ENCODE measurements at regions not wholly inside any gene's neighbourhood (a gene's known extent, or its start where the extent isn't known, plus 50 kb on each side); places are given as distances from the start of the nearest gene placed in this dataset.
"Not testable (repeated sequence)": the region's sequence is repeated elsewhere in the genome, so short reads cannot be mapped to it uniquely, and the experiment has no call there.

- TF ChIP-seq, protein P1, sequence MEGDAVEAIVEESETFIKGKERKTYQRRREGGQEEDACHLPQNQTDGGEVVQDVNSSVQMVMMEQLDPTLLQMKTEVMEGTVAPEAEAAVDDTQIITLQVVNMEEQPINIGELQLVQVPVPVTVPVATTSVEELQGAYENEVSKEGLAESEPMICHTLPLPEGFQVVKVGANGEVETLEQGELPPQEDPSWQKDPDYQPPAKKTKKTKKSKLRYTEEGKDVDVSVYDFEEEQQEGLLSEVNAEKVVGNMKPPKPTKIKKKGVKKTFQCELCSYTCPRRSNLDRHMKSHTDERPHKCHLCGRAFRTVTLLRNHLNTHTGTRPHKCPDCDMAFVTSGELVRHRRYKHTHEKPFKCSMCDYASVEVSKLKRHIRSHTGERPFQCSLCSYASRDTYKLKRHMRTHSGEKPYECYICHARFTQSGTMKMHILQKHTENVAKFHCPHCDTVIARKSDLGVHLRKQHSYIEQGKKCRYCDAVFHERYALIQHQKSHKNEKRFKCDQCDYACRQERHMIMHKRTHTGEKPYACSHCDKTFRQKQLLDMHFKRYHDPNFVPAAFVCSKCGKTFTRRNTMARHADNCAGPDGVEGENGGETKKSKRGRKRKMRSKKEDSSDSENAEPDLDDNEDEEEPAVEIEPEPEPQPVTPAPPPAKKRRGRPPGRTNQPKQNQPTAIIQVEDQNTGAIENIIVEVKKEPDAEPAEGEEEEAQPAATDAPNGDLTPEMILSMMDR (IDR thresholded peaks at IDR 0.05; ENCODE audit: insufficient read depth in 1 of 2, low read depth in 1 of 2, low read length in 1 of 2, severe bottlenecking in 1 of 2, unreplicated experiment in 1 of 2) = no peak
- H3K4me1 Mint-ChIP-seq (ENCODE audit: low read depth, unreplicated experiment) = no peaks in the 10 kb centered on the region
- H3K27me3 Mint-ChIP-seq (ENCODE audit: insufficient read depth, unreplicated experiment) = no peaks in the 10 kb centered on the region
- no peak overlapping the region for H3K4me3 Mint-ChIP-seq (ENCODE audit: unreplicated experiment)
- H3K27ac Mint-ChIP-seq (ENCODE audit: unreplicated experiment) = no peak overlapping the region
- H3K9me3 ChIP-seq = peaks cover 3% of the 10 kb centered on the region; the same call in 1 of the 2 replicates
- intact Hi-C loops (cut with micrococcal nuclease; ENCODE audit: unreplicated experiment) = no loop called here
- no peak for DNase-seq
- H3K27me3 ChIP-seq (replicated peaks; ENCODE audit: control insufficient read depth, insufficient read depth, low read length) = no peaks in the 10 kb centered on the region
- H3K4me1 ChIP-seq = no peaks in the 10 kb centered on the region
- H3K9me3 Mint-ChIP-seq (ENCODE audit: unreplicated experiment) = no peaks in the 10 kb centered on the region
- no peak overlapping the region for H3K4me3 ChIP-seq (ENCODE audit: low read depth, low read length)
- ChIA-PET POLR2A (no interaction called here), CTCF (no interaction called here)
- H3K36me3 Mint-ChIP-seq (ENCODE audit: insufficient read depth, unreplicated experiment) = no peaks in the 10 kb centered on the region
- no TSS peak for BruUV-seq (replicated peaks)
- H3K36me3 ChIP-seq (ENCODE audit: control insufficient read depth, insufficient read depth, low read length) = no peaks in the 10 kb centered on the region
Measured at GRCh38 chr1:157262891-157263290, 124.7 kb upstream of the ETV3 start.

DNA sequence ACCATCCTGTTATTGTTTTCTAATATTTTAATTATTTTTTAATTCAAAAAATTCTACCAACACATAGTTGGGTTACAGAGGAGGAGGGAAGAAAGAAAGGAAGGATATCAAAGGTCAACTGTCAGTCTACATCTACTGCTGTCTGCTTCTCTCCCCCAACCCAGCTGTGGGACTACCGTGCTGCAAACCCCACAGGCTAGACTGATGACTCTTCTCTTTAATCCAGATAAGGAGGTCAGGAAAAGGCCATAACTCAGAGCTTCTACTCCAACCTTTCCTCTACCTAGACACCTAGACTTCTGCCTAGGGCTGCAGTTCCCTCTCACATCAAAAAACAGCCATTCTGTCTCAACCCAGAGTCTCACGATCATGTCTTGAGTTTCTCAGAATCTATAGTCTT lies 124.2 kb upstream of the ETV3 start:
- Histone ChIP-seq H3K36me3 (ENCODE audit: control insufficient read depth, insufficient read depth, low read length) (no peaks in the 10 kb centered on the region), H3K9me3 (peaks cover 3% of the 10 kb centered on the region; the same call in 1 of the 2 replicates), H3K4me1 (no peaks in the 10 kb centered on the region), H3K27me3 (replicated peaks; ENCODE audit: control insufficient read depth, insufficient read depth, low read length) (no peaks in the 10 kb centered on the region), H3K4me3 (ENCODE audit: low read depth, low read length) (no peak overlapping the region)
- H3K4me1 Mint-ChIP-seq (ENCODE audit: low read depth, unreplicated experiment) = no peaks in the 10 kb centered on the region
- no peak for DNase-seq
- TF ChIP-seq, protein P1 (IDR thresholded peaks at IDR 0.05; ENCODE audit: insufficient read depth in 1 of 2, low read depth in 1 of 2, low read length in 1 of 2, severe bottlenecking in 1 of 2, unreplicated experiment in 1 of 2) = no peak
- H3K27ac Mint-ChIP-seq (ENCODE audit: unreplicated experiment) = no peak overlapping the region
- intact Hi-C loops (cut with micrococcal nuclease; ENCODE audit: unreplicated experiment) = no loop called here
- POLR2A ChIA-PET = no interaction called here
- no peaks in the 10 kb centered on the region for H3K27me3 Mint-ChIP-seq (ENCODE audit: insufficient read depth, unreplicated experiment)
- H3K9me3 Mint-ChIP-seq (ENCODE audit: unreplicated experiment) = no peaks in the 10 kb centered on the region
- no peak overlapping the region for H3K4me3 Mint-ChIP-seq (ENCODE audit: unreplicated experiment)
- no peaks in the 10 kb centered on the region for H3K36me3 Mint-ChIP-seq (ENCODE audit: insufficient read depth, unreplicated experiment)
- CTCF ChIA-PET = no interaction called here
- BruUV-seq (replicated peaks) = no TSS peak

GRCh38 chr1:157255891-157256290 lies 117.7 kb upstream of the ETV3 start:
- H3K4me3 ChIP-seq (ENCODE audit: low read depth, low read length); H3K4me1 Mint-ChIP-seq (ENCODE audit: low read depth, unreplicated experiment); CTCF ChIA-PET; H3K36me3 Mint-ChIP-seq (ENCODE audit: insufficient read depth, unreplicated experiment); H3K36me3 ChIP-seq (ENCODE audit: control insufficient read depth, insufficient read depth, low read length); POLR2A ChIA-PET; H3K27me3 Mint-ChIP-seq (ENCODE audit: insufficient read depth, unreplicated experiment); H3K9me3 ChIP-seq; H3K27me3 ChIP-seq (replicated peaks; ENCODE audit: control insufficient read depth, insufficient read depth, low read length); H3K4me3 Mint-ChIP-seq (ENCODE audit: unreplicated experiment); BruUV-seq (replicated peaks); H3K27ac Mint-ChIP-seq (ENCODE audit: unreplicated experiment); H3K4me1 ChIP-seq; intact Hi-C loops (cut with micrococcal nuclease; ENCODE audit: unreplicated experiment); DNase-seq: not testable (repeated sequence)
- peaks cover 21% of the 10 kb centered on the region for H3K9me3 Mint-ChIP-seq (ENCODE audit: unreplicated experiment)

- POLR2A ChIA-PET; DNase-seq; H3K27ac Mint-ChIP-seq (ENCODE audit: unreplicated experiment); CTCF ChIA-PET; H3K36me3 ChIP-seq (ENCODE audit: control insufficient read depth, insufficient read depth, low read length); H3K4me3 Mint-ChIP-seq (ENCODE audit: unreplicated experiment); H3K36me3 Mint-ChIP-seq (ENCODE audit: insufficient read depth, unreplicated experiment); H3K27me3 ChIP-seq (replicated peaks; ENCODE audit: control insufficient read depth, insufficient read depth, low read length); H3K4me1 ChIP-seq; H3K9me3 ChIP-seq; intact Hi-C loops (cut with micrococcal nuclease; ENCODE audit: unreplicated experiment); H3K4me3 ChIP-seq (ENCODE audit: low read depth, low read length); BruUV-seq (replicated peaks); H3K4me1 Mint-ChIP-seq (ENCODE audit: low read depth, unreplicated experiment); H3K27me3 Mint-ChIP-seq (ENCODE audit: insufficient read depth, unreplicated experiment): not testable (repeated sequence)
- peaks cover 21% of the 10 kb centered on the region for H3K9me3 Mint-ChIP-seq (ENCODE audit: unreplicated experiment)
Measured at GRCh38 chr1:157254183-157254582, 116.0 kb upstream of the ETV3 start.

All from Caco-2 (cell line).